GM18502 (cell line): ENCODE measurements at regions not wholly inside any gene's neighbourhood (a gene's known extent, or its start where the extent isn't known, plus 50 kb on each side); places are given as distances from the start of the nearest gene placed in this dataset.

Experiments
- ATAC-seq: cut with Tn5 transposase; IDR thresholded peaks from one replicate; pipeline ENCODE4 v1.9.1; 2021; ENCODE audit warnings: mild to moderate bottlenecking; ENCODE audit not compliant: unreplicated experiment, poor library complexity

- no peak for ATAC-seq
These were observed 314.5 kb upstream of the ANO3 start for GRCh38 chr11:26017322-26017860.

GRCh38 chr11:26017903-26018302 lies 314.0 kb upstream of the ANO3 start:
- ATAC-seq, result no peak

- no peak for ATAC-seq
These were observed 313.6 kb upstream of the ANO3 start for GRCh38 chr11:26018336-26018735.

- ATAC-seq, result no peak
These were observed 312.5 kb upstream of the ANO3 start for GRCh38 chr11:26019386-26019785.

GRCh38 chr11:26021017-26021416 lies 310.9 kb upstream of the ANO3 start:
- ATAC-seq, result no peak

- ATAC-seq, result no peak
These were observed 308.9 kb upstream of the ANO3 start for GRCh38 chr11:26023057-26023456.

GRCh38 chr11:26025676-26026075 lies 306.3 kb upstream of the ANO3 start:
- no peak for ATAC-seq

GRCh38 chr11:26026078-26026477 lies 305.9 kb upstream of the ANO3 start:
- ATAC-seq, result no peak

- ATAC-seq, result peak; percentile 67
These were observed 304.0 kb upstream of the ANO3 start for GRCh38 chr11:26027887-26028286.

GRCh38 chr11:26028393-26028911 lies 303.5 kb upstream of the ANO3 start:
- peak; percentile 54 for ATAC-seq

- ATAC-seq, result no peak
These were observed 301.5 kb upstream of the ANO3 start for GRCh38 chr11:26030399-26030798.

- no peak for ATAC-seq
These were observed 299.7 kb upstream of the ANO3 start for GRCh38 chr11:26032241-26032640.

- ATAC-seq, result no peak
These were observed 296.2 kb upstream of the ANO3 start for GRCh38 chr11:26035696-26036095.

- peak; percentile 74 for ATAC-seq
These were observed 294.2 kb upstream of the ANO3 start for GRCh38 chr11:26037716-26038115.

- ATAC-seq, result no peak
These were observed 291.6 kb upstream of the ANO3 start for GRCh38 chr11:26040339-26040738.

GRCh38 chr11:26042113-26042512 lies 289.8 kb upstream of the ANO3 start:
- ATAC-seq, result no peak

GRCh38 chr11:26043665-26044064 lies 288.3 kb upstream of the ANO3 start:
- ATAC-seq, result peak; percentile 87

- ATAC-seq, result no peak
These were observed 287.5 kb upstream of the ANO3 start for GRCh38 chr11:26044389-26044788.

GRCh38 chr11:26045082-26045481 lies 286.8 kb upstream of the ANO3 start:
- no peak for ATAC-seq

- ATAC-seq, result no peak
These were observed 283.7 kb upstream of the ANO3 start for GRCh38 chr11:26048271-26048670.

- ATAC-seq, result no peak
These were observed 278.0 kb upstream of the ANO3 start for GRCh38 chr11:26053966-26054365.

GRCh38 chr11:26062660-26063059 lies 269.3 kb upstream of the ANO3 start:
- no peak for ATAC-seq

- ATAC-seq, result peak; percentile 64
These were observed 268.0 kb upstream of the ANO3 start for GRCh38 chr11:26063915-26064314.
